ENCODE measurements at regions not wholly inside any gene's neighbourhood (a gene's known extent, or its start where the extent isn't known, plus 50 kb on each side); places are given as distances from the start of the nearest gene placed in this dataset.

DNA sequence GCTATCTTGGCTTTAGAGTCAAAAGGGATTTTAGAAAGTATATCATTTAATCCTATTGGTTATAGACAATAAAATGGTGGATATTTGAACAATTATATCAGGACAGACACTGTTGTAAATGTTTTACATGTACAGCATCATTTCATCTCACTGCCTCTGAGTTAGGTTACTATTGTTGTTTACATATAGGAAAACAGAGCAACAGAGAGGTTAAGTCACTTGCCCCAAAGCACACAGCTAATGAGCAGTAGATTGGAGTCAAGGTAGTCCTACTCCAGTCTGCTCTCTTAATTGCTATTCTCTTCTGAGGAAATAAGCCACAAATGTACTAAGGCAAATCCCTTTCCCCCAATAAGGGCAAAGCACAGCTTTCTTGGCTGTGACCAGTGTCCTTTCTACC is 142.9 kb downstream of the MTX2 start:
- TF ChIP-seq TCF7 (IDR thresholded peaks at IDR 0.05; ENCODE audit: low read depth) (no peak), SMC3 (IDR thresholded peaks at IDR 0.05; ENCODE audit: low read length) (no peak), SCMH1 (CRISPR knock-in tag; IDR thresholded peaks at IDR 0.05; ENCODE audit: borderline replicate concordance) (no peak), POLR2AphosphoS5 (IDR thresholded peaks at IDR 0.05; ENCODE audit: low read depth, low read length) (no peak), ZBTB38 (CRISPR knock-in tag; IDR thresholded peaks at IDR 0.05) (no peak), RNF2 (conservative IDR thresholded peaks at IDR 0.05; ENCODE audit: low read depth) (no peak)
- TF ChIP-seq, protein P1, sequence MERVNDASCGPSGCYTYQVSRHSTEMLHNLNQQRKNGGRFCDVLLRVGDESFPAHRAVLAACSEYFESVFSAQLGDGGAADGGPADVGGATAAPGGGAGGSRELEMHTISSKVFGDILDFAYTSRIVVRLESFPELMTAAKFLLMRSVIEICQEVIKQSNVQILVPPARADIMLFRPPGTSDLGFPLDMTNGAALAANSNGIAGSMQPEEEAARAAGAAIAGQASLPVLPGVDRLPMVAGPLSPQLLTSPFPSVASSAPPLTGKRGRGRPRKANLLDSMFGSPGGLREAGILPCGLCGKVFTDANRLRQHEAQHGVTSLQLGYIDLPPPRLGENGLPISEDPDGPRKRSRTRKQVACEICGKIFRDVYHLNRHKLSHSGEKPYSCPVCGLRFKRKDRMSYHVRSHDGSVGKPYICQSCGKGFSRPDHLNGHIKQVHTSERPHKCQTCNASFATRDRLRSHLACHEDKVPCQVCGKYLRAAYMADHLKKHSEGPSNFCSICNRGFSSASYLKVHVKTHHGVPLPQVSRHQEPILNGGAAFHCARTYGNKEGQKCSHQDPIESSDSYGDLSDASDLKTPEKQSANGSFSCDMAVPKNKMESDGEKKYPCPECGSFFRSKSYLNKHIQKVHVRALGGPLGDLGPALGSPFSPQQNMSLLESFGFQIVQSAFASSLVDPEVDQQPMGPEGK (CRISPR knock-in tag; IDR thresholded peaks at IDR 0.05) = no peak

All from HepG2 (cell line).